CD4-positive, CD25-positive, alpha-beta regulatory T cell (primary cell): ENCODE measurements at regions not wholly inside any gene's neighbourhood (a gene's known extent, or its start where the extent isn't known, plus 50 kb on each side); places are given as distances from the start of the nearest gene placed in this dataset.

Experiments
- ATAC-seq, 2 donors: fragments of 150-1000 bp; cut with Tn5 transposase; one replicate each; pipeline ENCODE4 v1.10.0; 2021; ENCODE audit warnings: low read depth in 2 of 2, moderate number of reproducible peaks in 2 of 2, moderate library complexity in 1 of 2
- DNase-seq, 3 donors: peaks; one replicate each; pipeline versions ENCODE4 v3.0.0 to v3.0.0-alpha.2; 2012 to 2022; ENCODE audit warnings: mixed read lengths in 1 of 3
- H3K27ac ChIP-seq: one replicate; pipeline ENCODE4 v1.7.0; 2013; ENCODE audit warnings: mild to moderate bottlenecking, low read length; ENCODE audit not compliant: insufficient read depth, poor library complexity, severe bottlenecking
- H3K27me3 ChIP-seq: one replicate; pipeline ENCODE4 v1.7.0; 2013; ENCODE audit warnings: low read length; ENCODE audit not compliant: control insufficient read depth, insufficient read depth
- H3K36me3 ChIP-seq: one replicate; pipeline ENCODE4 v1.7.0; 2013; ENCODE audit warnings: mild to moderate bottlenecking, low read length, moderate library complexity; ENCODE audit not compliant: control insufficient read depth, insufficient read depth
- H3K4me1 ChIP-seq: 2 replicates; pipeline ENCODE4 v1.7.0; 2013; ENCODE audit warnings: mild to moderate bottlenecking, low read length; ENCODE audit not compliant: insufficient read depth, control insufficient read depth, poor library complexity, severe bottlenecking
- H3K4me3 ChIP-seq: one replicate; pipeline ENCODE4 v1.7.0; 2013; ENCODE audit warnings: low read depth, mild to moderate bottlenecking, low read length, moderate library complexity
- H3K9me3 ChIP-seq, 2 experiments: 1 replicate in 1 of 2; 2 replicates in 1 of 2; pipeline ENCODE4 v1.7.0; 2013; ENCODE audit warnings: low read length in 2 of 2, mild to moderate bottlenecking in 1 of 2, moderate library complexity in 1 of 2; ENCODE audit not compliant: control insufficient read depth in 2 of 2
- H3K27ac Mint-ChIP-seq, 3 donors: one replicate each; pipeline ENCODE4 v1.8.0; 2020 to 2022; ENCODE audit warnings: mild to moderate bottlenecking in 3 of 3, mixed read lengths in 3 of 3, moderate library complexity in 2 of 3
- H3K27me3 Mint-ChIP-seq: one replicate; pipeline ENCODE4 v1.8.0; 2022; ENCODE audit warnings: mild to moderate bottlenecking, mixed read lengths
- H3K36me3 Mint-ChIP-seq: one replicate; pipeline ENCODE4 v1.8.0; 2020; ENCODE audit warnings: mixed read lengths
- H3K4me1 Mint-ChIP-seq, 4 donors: one replicate each; pipeline ENCODE4 v1.8.0; 2020 to 2022; ENCODE audit warnings: mixed read lengths in 4 of 4, mild to moderate bottlenecking in 1 of 4
- H3K4me3 Mint-ChIP-seq, 4 donors: one replicate each; pipeline ENCODE4 v1.8.0; 2020 to 2022; ENCODE audit warnings: mild to moderate bottlenecking in 4 of 4, mixed read lengths in 4 of 4, moderate library complexity in 3 of 4
- H3K9me3 Mint-ChIP-seq, 7 donors: one replicate each; pipeline ENCODE4 v1.8.0; 2020 to 2022; ENCODE audit warnings: mixed read lengths in 7 of 7, mild to moderate bottlenecking in 3 of 7, moderate library complexity in 2 of 7

GRCh38 chr15:96075895-96076294 lies 254.6 kb upstream of the NR2F2 start:
- no peak for DNase-seq
- peaks cover 14% of the 10 kb centered on the region for H3K27me3 Mint-ChIP-seq
- H3K4me1 ChIP-seq: no peaks in the 10 kb centered on the region

GRCh38 chr15:96076350-96076749 lies 254.2 kb upstream of the NR2F2 start:
- Histone ChIP-seq H3K36me3 (no peaks in the 10 kb centered on the region), H3K27ac (no peak overlapping the region), H3K27me3 (no peaks in the 10 kb centered on the region), H3K9me3 (no peaks in the 10 kb centered on the region), H3K4me3 (no peak overlapping the region), H3K4me1 (no peaks in the 10 kb centered on the region)
- no peak overlapping the region for H3K27ac Mint-ChIP-seq
- peaks cover 0 to 1% (median 0%) of the 10 kb centered on the region in 7 donors for H3K9me3 Mint-ChIP-seq
- no peak for DNase-seq
- H3K36me3 Mint-ChIP-seq: no peaks in the 10 kb centered on the region
- H3K4me3 Mint-ChIP-seq: no peak overlapping the region
- no peak for ATAC-seq
- H3K27me3 Mint-ChIP-seq: peaks cover 14% of the 10 kb centered on the region
- H3K4me1 Mint-ChIP-seq: no peaks in the 10 kb centered on the region

More at GRCh38 chr15:96075895-96076294, 254.6 kb upstream of the NR2F2 start:
- Histone ChIP-seq H3K27ac (no peak overlapping the region), H3K4me3 (no peak overlapping the region), H3K36me3 (no peaks in the 10 kb centered on the region), H3K27me3 (no peaks in the 10 kb centered on the region), H3K9me3 (no peaks in the 10 kb centered on the region)
- H3K27ac Mint-ChIP-seq: no peak overlapping the region
- no peaks in the 10 kb centered on the region for H3K4me1 Mint-ChIP-seq
- no peak for ATAC-seq
- no peak overlapping the region for H3K4me3 Mint-ChIP-seq
- H3K36me3 Mint-ChIP-seq: no peaks in the 10 kb centered on the region
- peaks cover 0 to 1% (median 0%) of the 10 kb centered on the region in 7 donors for H3K9me3 Mint-ChIP-seq

DNA sequence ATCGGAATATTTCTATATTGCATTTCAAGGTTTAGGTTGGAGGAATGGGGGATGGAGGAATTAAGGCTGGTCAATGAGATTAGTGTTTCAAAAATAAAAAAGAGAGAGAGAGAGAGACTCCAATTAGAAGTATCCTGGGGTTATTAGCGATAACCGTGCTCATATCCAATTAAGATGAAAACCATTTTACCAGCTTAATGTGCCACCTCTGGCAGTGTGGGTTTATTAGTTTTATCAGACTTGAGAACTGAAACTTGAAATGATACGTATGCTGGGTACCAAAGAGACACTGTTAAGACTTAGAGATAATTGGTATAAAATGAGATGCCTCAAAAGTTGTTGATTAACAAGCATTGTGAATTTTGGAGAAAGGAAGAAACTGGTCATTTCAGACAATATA lies 251.5 kb upstream of the NR2F2 start:
- Histone ChIP-seq H3K9me3 (no peaks in the 10 kb centered on the region), H3K36me3 (no peaks in the 10 kb centered on the region), H3K4me1 (no peaks in the 10 kb centered on the region), H3K27ac (no peak overlapping the region), H3K27me3 (no peaks in the 10 kb centered on the region), H3K4me3 (no peak overlapping the region)
- H3K36me3 Mint-ChIP-seq: no peaks in the 10 kb centered on the region
- no peak overlapping the region for H3K4me3 Mint-ChIP-seq
- no peak overlapping the region for H3K27ac Mint-ChIP-seq
- H3K27me3 Mint-ChIP-seq: peaks cover 10% of the 10 kb centered on the region
- ATAC-seq (no peak), DNase-seq (no peak)
- peaks cover 0 to 3% (median 0%) of the 10 kb centered on the region in 7 donors for H3K9me3 Mint-ChIP-seq
- no peaks in the 10 kb centered on the region for H3K4me1 Mint-ChIP-seq

DNA sequence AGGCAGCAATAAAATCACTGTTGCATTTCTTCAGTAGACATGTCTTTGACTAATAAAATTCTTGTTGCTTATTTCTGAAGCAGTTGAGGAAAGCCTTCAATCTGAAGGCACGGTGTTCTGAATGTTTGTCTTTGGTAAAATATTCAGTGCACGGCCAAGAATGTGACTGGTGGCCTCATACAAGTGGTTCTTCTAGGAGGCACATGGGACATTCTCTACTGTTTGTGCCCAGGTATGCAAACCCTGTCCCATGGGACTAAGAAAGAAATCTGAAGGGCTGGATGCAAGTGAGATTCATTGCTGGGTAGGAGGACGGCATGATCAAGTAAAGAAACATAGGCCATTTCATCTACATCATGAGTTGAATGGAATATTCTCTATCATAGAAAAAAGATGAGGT lies 250.6 kb upstream of the NR2F2 start:
- H3K4me1 ChIP-seq: no peaks in the 10 kb centered on the region
- H3K9me3 Mint-ChIP-seq: peaks cover 0 to 3% (median 0%) of the 10 kb centered on the region in 7 donors
- H3K27ac Mint-ChIP-seq: no peak overlapping the region
- ATAC-seq (no peak), DNase-seq (no peak)
- no peaks in the 10 kb centered on the region for H3K27me3 ChIP-seq
- no peak overlapping the region for H3K4me3 ChIP-seq
- no peak overlapping the region for H3K4me3 Mint-ChIP-seq
- no peak overlapping the region for H3K27ac ChIP-seq
- H3K36me3 Mint-ChIP-seq: no peaks in the 10 kb centered on the region
- no peaks in the 10 kb centered on the region for H3K4me1 Mint-ChIP-seq
- H3K9me3 ChIP-seq: no peaks in the 10 kb centered on the region
- peaks cover 10% of the 10 kb centered on the region for H3K27me3 Mint-ChIP-seq
- no peaks in the 10 kb centered on the region for H3K36me3 ChIP-seq

GRCh38 chr15:96086164-96086563 lies 244.3 kb upstream of the NR2F2 start:
- no peak overlapping the region for H3K27ac Mint-ChIP-seq
- Histone ChIP-seq H3K4me1 (no peaks in the 10 kb centered on the region), H3K27ac (no peak overlapping the region), H3K27me3 (no peaks in the 10 kb centered on the region), H3K4me3 (no peak overlapping the region), H3K9me3 (no peaks in the 10 kb centered on the region), H3K36me3 (no peaks in the 10 kb centered on the region)
- H3K4me1 Mint-ChIP-seq: peaks cover 0 to 4% (median 0%) of the 10 kb centered on the region in 4 donors
- ATAC-seq (no peak), DNase-seq (no peak)
- H3K27me3 Mint-ChIP-seq: peaks cover 4% of the 10 kb centered on the region
- H3K36me3 Mint-ChIP-seq: no peaks in the 10 kb centered on the region
- H3K9me3 Mint-ChIP-seq: peaks cover 0 to 4% (median 0%) of the 10 kb centered on the region in 7 donors
- H3K4me3 Mint-ChIP-seq: no peak overlapping the region

DNA sequence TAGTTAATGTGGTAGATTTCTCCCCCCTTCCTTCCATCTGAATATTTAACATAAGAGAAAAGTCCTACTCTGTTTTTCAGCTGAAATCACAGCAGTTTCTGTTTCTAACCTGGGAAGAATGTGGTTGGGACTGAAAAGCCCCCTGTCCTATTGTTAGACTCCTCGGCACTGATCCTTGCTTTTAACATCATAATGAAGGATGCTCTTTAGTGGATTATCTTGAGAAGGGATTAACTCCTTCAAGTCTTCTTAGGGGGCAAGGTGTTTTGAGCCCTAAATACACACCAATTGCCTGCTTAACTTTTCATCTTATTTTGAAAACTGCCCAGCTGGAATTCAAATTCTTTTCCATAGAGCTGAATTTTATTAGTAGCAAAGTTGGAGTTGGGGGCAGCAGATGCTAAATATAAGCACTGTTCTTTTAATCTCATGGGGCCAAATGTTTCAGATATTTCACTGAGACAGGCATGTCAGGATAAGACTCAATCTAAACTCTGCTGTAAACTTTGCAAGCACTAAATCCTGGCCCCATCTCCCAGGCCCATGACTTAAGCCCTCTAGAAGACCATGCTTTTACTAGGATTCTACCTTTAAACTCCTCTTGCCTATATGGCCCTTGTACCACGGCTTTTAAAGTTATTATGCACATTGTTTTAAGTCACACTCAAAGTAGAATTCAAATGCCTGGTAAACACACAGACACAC lies 243.2 kb upstream of the NR2F2 start:
- DNase-seq (no peak), ATAC-seq (no peak)
- Mint-ChIP-seq H3K36me3 (no peaks in the 10 kb centered on the region), H3K27ac (no peak overlapping the region), H3K4me1 (peaks cover 0 to 4% (median 0%) of the 10 kb centered on the region in 4 donors), H3K27me3 (peaks cover 4% of the 10 kb centered on the region), H3K4me3 (no peak overlapping the region), H3K9me3 (peaks cover 0 to 4% (median 0%) of the 10 kb centered on the region in 7 donors)
- Histone ChIP-seq H3K4me3 (no peak overlapping the region), H3K36me3 (no peaks in the 10 kb centered on the region), H3K27me3 (no peaks in the 10 kb centered on the region), H3K9me3 (no peaks in the 10 kb centered on the region), H3K27ac (no peak overlapping the region), H3K4me1 (no peaks in the 10 kb centered on the region)

DNA sequence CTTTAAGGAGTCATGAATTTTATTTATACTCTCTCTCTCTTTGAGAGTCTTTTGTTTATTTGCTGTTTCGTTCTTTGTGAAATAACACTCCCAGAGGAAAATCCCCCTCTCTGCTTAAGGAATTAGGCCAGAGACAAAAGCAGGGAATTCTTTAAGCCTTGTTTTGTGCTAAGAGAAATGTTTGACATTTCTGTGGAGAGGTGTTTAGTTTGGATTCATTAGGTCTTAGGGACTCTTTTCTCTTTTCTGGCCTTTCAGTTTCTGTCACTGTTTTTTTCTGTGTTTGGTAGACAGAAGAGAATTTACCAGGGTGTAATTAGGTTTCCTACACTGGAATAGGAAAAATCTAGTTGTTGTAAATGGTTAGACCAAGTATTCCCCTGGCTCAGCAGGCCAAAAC lies 241.8 kb upstream of the NR2F2 start:
- peaks cover 0 to 4% (median 0%) of the 10 kb centered on the region in 7 donors for H3K9me3 Mint-ChIP-seq
- no peak overlapping the region for H3K27ac Mint-ChIP-seq
- no peaks in the 10 kb centered on the region for H3K36me3 Mint-ChIP-seq
- Histone ChIP-seq H3K4me3 (no peak overlapping the region), H3K4me1 (no peaks in the 10 kb centered on the region), H3K27me3 (no peaks in the 10 kb centered on the region), H3K27ac (no peak overlapping the region), H3K36me3 (no peaks in the 10 kb centered on the region), H3K9me3 (no peaks in the 10 kb centered on the region)
- peaks cover 4% of the 10 kb centered on the region for H3K27me3 Mint-ChIP-seq
- ATAC-seq (no peak), DNase-seq (no peak)
- peaks cover 0 to 4% (median 0%) of the 10 kb centered on the region in 4 donors for H3K4me1 Mint-ChIP-seq
- no peak overlapping the region for H3K4me3 Mint-ChIP-seq

GRCh38 chr15:96089405-96090058 lies 241.0 kb upstream of the NR2F2 start:
- H3K9me3 Mint-ChIP-seq: peaks cover 0 to 2% (median 0%) of the 10 kb centered on the region in 7 donors
- no peak overlapping the region for H3K27ac Mint-ChIP-seq
- H3K27me3 Mint-ChIP-seq: peaks cover 4% of the 10 kb centered on the region

More at GRCh38 chr15:96089405-96090058, 241.0 kb upstream of the NR2F2 start:
- H3K27ac ChIP-seq: no peak overlapping the region
- no peak overlapping the region for H3K4me3 Mint-ChIP-seq
- no peaks in the 10 kb centered on the region for H3K27me3 ChIP-seq
- H3K4me1 Mint-ChIP-seq: peaks cover 0 to 4% (median 0%) of the 10 kb centered on the region in 4 donors
- H3K36me3 Mint-ChIP-seq: no peaks in the 10 kb centered on the region
- H3K9me3 ChIP-seq: no peaks in the 10 kb centered on the region
- ATAC-seq (no peak), DNase-seq (no peak)
- H3K4me3 ChIP-seq: no peak overlapping the region
- no peaks in the 10 kb centered on the region for H3K36me3 ChIP-seq
- H3K4me1 ChIP-seq: no peaks in the 10 kb centered on the region
